ENCODE measurements at regions not wholly inside any gene's neighbourhood (a gene's known extent, or its start where the extent isn't known, plus 50 kb on each side); places are given as distances from the start of the nearest gene placed in this dataset.
"Not testable (repeated sequence)": the region's sequence is repeated elsewhere in the genome, so short reads cannot be mapped to it uniquely, and the experiment has no call there.

GRCh38 chr6:60444532-60444931 is 1841.5 kb downstream of the KHDRBS2 start:
- H3K27me3 ChIP-seq (ENCODE audit: insufficient read depth, low read length); H2BK12ac ChIP-seq (ENCODE audit: low read length); H3K9me3 ChIP-seq (ENCODE audit: insufficient read depth, low read depth, low read length); H3K4ac ChIP-seq (ENCODE audit: low read depth, low read length); H4K12ac ChIP-seq (ENCODE audit: low read depth, low read length); H2BK5ac ChIP-seq (ENCODE audit: low read depth, low read length, poor library complexity); H3K79me1 ChIP-seq (ENCODE audit: low read length); H4K91ac ChIP-seq (ENCODE audit: low read depth, low read length); H3K27ac ChIP-seq (ENCODE audit: low read depth, low read length); H3K36me3 ChIP-seq (ENCODE audit: control insufficient read depth in 1 of 2, insufficient read depth in 2 of 2, low read length in 2 of 2); H3K4me3 ChIP-seq (ENCODE audit: low read depth, low read length); DNase-seq; H3K79me2 ChIP-seq (ENCODE audit: control insufficient read depth, insufficient read depth, low read length, poor library complexity); H3K4me2 ChIP-seq (ENCODE audit: low read length); H2AFZ ChIP-seq (ENCODE audit: insufficient read depth, low read length, poor library complexity); H3K4me1 ChIP-seq (ENCODE audit: control insufficient read depth in 1 of 2, insufficient read depth in 2 of 2, low read length in 2 of 2); H3K14ac ChIP-seq (ENCODE audit: low read length); H2AK5ac ChIP-seq (ENCODE audit: low read length); H2BK120ac ChIP-seq (ENCODE audit: insufficient read depth, low read length, poor library complexity); H3K18ac ChIP-seq (ENCODE audit: low read length); H3K23ac ChIP-seq (ENCODE audit: low read length); H4K8ac ChIP-seq (ENCODE audit: low read depth, low read length); H3K9ac ChIP-seq (ENCODE audit: low read length): not testable (repeated sequence)
- no CpG with 5 or more reads among the region's 3 CpGs for WGBS (ENCODE audit: extremely low coverage, insufficient coverage, insufficient read length)

- H3K4ac ChIP-seq (ENCODE audit: low read depth, low read length); H2BK5ac ChIP-seq (ENCODE audit: low read depth, low read length, poor library complexity); H4K91ac ChIP-seq (ENCODE audit: low read depth, low read length); H4K8ac ChIP-seq (ENCODE audit: low read depth, low read length); H3K4me2 ChIP-seq (ENCODE audit: low read length); H3K27me3 ChIP-seq (ENCODE audit: insufficient read depth, low read length); H3K9me3 ChIP-seq (ENCODE audit: insufficient read depth, low read depth, low read length); H2BK120ac ChIP-seq (ENCODE audit: insufficient read depth, low read length, poor library complexity); H3K27ac ChIP-seq (ENCODE audit: low read depth, low read length); H3K9ac ChIP-seq (ENCODE audit: low read length); H4K12ac ChIP-seq (ENCODE audit: low read depth, low read length); H2BK12ac ChIP-seq (ENCODE audit: low read length); DNase-seq; H3K79me1 ChIP-seq (ENCODE audit: low read length); H2AK5ac ChIP-seq (ENCODE audit: low read length); H2AFZ ChIP-seq (ENCODE audit: insufficient read depth, low read length, poor library complexity); H3K79me2 ChIP-seq (ENCODE audit: control insufficient read depth, insufficient read depth, low read length, poor library complexity); H3K14ac ChIP-seq (ENCODE audit: low read length); H3K4me1 ChIP-seq (ENCODE audit: control insufficient read depth in 1 of 2, insufficient read depth in 2 of 2, low read length in 2 of 2); H3K4me3 ChIP-seq (ENCODE audit: low read depth, low read length); H3K36me3 ChIP-seq (ENCODE audit: control insufficient read depth in 1 of 2, insufficient read depth in 2 of 2, low read length in 2 of 2); H3K18ac ChIP-seq (ENCODE audit: low read length); H3K23ac ChIP-seq (ENCODE audit: low read length): not testable (repeated sequence)
- WGBS (ENCODE audit: extremely low coverage, insufficient coverage, insufficient read length) = no CpG with 5 or more reads among the region's 3 CpGs
These were observed 1846.3 kb downstream of the KHDRBS2 start for GRCh38 chr6:60439709-60440108.

DNA sequence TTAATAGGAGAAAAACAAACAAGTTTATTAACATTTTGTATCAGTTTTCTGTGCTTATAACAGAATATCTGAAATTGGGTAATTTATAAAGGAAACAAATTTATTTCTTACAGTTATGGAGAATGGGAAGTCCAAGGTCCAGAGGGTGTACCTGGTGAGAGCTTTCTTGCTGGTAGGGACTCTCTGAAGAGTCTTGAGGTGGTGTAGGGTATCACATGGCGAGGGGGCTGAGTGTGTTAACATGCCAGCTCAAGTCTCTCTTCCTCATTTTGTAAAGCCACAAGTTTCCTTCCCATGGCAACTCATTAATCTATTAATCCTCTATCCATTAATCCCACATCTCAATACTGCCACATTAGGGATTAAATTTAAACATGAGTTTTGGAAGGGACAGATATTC is 1863.3 kb downstream of the KHDRBS2 start:
- not testable (repeated sequence) for H3K9ac ChIP-seq (ENCODE audit: low read length); H4K8ac ChIP-seq (ENCODE audit: low read depth, low read length); H3K9me3 ChIP-seq (ENCODE audit: insufficient read depth, low read depth, low read length); H3K27ac ChIP-seq (ENCODE audit: low read depth, low read length); H3K79me2 ChIP-seq (ENCODE audit: control insufficient read depth, insufficient read depth, low read length, poor library complexity); H3K79me1 ChIP-seq (ENCODE audit: low read length); H2BK12ac ChIP-seq (ENCODE audit: low read length); H3K4me2 ChIP-seq (ENCODE audit: low read length); H4K12ac ChIP-seq (ENCODE audit: low read depth, low read length); H3K27me3 ChIP-seq (ENCODE audit: insufficient read depth, low read length); H3K23ac ChIP-seq (ENCODE audit: low read length); H2AK5ac ChIP-seq (ENCODE audit: low read length); H3K36me3 ChIP-seq (ENCODE audit: control insufficient read depth in 1 of 2, insufficient read depth in 2 of 2, low read length in 2 of 2); H3K4me1 ChIP-seq (ENCODE audit: control insufficient read depth in 1 of 2, insufficient read depth in 2 of 2, low read length in 2 of 2); H3K4ac ChIP-seq (ENCODE audit: low read depth, low read length); H4K91ac ChIP-seq (ENCODE audit: low read depth, low read length); H3K14ac ChIP-seq (ENCODE audit: low read length); H2BK120ac ChIP-seq (ENCODE audit: insufficient read depth, low read length, poor library complexity); H2AFZ ChIP-seq (ENCODE audit: insufficient read depth, low read length, poor library complexity); H3K18ac ChIP-seq (ENCODE audit: low read length); H3K4me3 ChIP-seq (ENCODE audit: low read depth, low read length); DNase-seq; H2BK5ac ChIP-seq (ENCODE audit: low read depth, low read length, poor library complexity)
- WGBS (ENCODE audit: extremely low coverage, insufficient coverage, insufficient read length) = no CpG with 5 or more reads among the region's 1 CpG

DNA sequence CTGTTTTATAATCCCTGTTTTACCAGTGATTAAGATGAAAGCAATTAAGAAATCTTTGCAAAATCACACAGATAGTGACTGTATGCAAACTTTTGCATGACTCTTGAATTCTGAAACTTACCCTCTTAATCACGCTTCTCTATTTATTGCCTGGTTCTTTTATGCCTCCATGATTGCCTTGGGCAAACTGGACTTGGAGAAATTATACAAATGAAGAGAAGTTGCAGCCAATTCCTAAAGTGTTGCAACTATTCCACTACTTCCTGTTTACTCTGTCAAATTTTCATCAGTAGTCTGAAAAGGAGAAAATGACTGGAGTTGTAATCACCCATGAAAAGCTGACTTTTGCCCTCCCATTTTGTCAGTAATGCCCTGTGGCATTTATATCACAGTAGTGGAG is 1869.9 kb downstream of the KHDRBS2 start:
- not testable (repeated sequence) for H3K36me3 ChIP-seq (ENCODE audit: control insufficient read depth in 1 of 2, insufficient read depth in 2 of 2, low read length in 2 of 2); H2BK5ac ChIP-seq (ENCODE audit: low read depth, low read length, poor library complexity); H3K9ac ChIP-seq (ENCODE audit: low read length); DNase-seq; H3K23ac ChIP-seq (ENCODE audit: low read length); H3K79me1 ChIP-seq (ENCODE audit: low read length); H2BK120ac ChIP-seq (ENCODE audit: insufficient read depth, low read length, poor library complexity); H3K4me1 ChIP-seq (ENCODE audit: control insufficient read depth in 1 of 2, insufficient read depth in 2 of 2, low read length in 2 of 2); H3K4ac ChIP-seq (ENCODE audit: low read depth, low read length); H3K18ac ChIP-seq (ENCODE audit: low read length); H3K14ac ChIP-seq (ENCODE audit: low read length); H4K12ac ChIP-seq (ENCODE audit: low read depth, low read length); H2AK5ac ChIP-seq (ENCODE audit: low read length); H3K27me3 ChIP-seq (ENCODE audit: insufficient read depth, low read length); H4K8ac ChIP-seq (ENCODE audit: low read depth, low read length); H4K91ac ChIP-seq (ENCODE audit: low read depth, low read length); H2AFZ ChIP-seq (ENCODE audit: insufficient read depth, low read length, poor library complexity); H3K4me3 ChIP-seq (ENCODE audit: low read depth, low read length); H3K9me3 ChIP-seq (ENCODE audit: insufficient read depth, low read depth, low read length); H3K27ac ChIP-seq (ENCODE audit: low read depth, low read length); H2BK12ac ChIP-seq (ENCODE audit: low read length); H3K79me2 ChIP-seq (ENCODE audit: control insufficient read depth, insufficient read depth, low read length, poor library complexity); H3K4me2 ChIP-seq (ENCODE audit: low read length)
- WGBS (ENCODE audit: extremely low coverage, insufficient coverage, insufficient read length) = no CpG with 5 or more reads among the region's 1 CpG

Data from trophoblast cell (in vitro differentiated cells and primary cell).